ENCODE measurements at regions not wholly inside any gene's neighbourhood (a gene's known extent, or its start where the extent isn't known, plus 50 kb on each side); places are given as distances from the start of the nearest gene placed in this dataset.

DNA sequence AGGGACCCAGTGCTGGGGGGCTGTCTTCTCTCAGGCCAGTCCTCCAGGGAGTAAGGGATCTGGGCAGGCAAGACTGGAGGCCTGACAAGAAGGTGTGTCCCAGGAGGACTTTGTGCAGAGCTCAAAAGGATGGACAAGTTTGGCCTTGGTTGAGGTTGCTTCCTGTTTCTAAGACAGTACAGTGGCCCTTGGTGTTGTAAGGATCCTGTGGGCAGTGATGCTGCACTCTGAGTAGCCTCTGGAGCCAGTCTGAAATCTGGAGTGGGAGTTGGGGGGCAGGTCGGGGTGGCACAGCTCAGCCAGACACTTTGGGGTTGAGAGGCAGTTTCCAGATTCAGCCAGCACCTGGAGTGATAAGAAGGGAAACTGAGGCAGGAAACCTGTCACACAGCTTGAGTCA lies 139.2 kb upstream of the ZMIZ1 start:
- TF ChIP-seq, protein P1, sequence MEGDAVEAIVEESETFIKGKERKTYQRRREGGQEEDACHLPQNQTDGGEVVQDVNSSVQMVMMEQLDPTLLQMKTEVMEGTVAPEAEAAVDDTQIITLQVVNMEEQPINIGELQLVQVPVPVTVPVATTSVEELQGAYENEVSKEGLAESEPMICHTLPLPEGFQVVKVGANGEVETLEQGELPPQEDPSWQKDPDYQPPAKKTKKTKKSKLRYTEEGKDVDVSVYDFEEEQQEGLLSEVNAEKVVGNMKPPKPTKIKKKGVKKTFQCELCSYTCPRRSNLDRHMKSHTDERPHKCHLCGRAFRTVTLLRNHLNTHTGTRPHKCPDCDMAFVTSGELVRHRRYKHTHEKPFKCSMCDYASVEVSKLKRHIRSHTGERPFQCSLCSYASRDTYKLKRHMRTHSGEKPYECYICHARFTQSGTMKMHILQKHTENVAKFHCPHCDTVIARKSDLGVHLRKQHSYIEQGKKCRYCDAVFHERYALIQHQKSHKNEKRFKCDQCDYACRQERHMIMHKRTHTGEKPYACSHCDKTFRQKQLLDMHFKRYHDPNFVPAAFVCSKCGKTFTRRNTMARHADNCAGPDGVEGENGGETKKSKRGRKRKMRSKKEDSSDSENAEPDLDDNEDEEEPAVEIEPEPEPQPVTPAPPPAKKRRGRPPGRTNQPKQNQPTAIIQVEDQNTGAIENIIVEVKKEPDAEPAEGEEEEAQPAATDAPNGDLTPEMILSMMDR (IDR thresholded peaks at IDR 0.05; ENCODE audit: insufficient read depth, low read depth, low read length) = no peak
- no peak for DNase-seq (ENCODE audit: low read depth)
- H3K4me3 ChIP-seq (ENCODE audit: low read depth, low read length) = no peak overlapping the region

DNA sequence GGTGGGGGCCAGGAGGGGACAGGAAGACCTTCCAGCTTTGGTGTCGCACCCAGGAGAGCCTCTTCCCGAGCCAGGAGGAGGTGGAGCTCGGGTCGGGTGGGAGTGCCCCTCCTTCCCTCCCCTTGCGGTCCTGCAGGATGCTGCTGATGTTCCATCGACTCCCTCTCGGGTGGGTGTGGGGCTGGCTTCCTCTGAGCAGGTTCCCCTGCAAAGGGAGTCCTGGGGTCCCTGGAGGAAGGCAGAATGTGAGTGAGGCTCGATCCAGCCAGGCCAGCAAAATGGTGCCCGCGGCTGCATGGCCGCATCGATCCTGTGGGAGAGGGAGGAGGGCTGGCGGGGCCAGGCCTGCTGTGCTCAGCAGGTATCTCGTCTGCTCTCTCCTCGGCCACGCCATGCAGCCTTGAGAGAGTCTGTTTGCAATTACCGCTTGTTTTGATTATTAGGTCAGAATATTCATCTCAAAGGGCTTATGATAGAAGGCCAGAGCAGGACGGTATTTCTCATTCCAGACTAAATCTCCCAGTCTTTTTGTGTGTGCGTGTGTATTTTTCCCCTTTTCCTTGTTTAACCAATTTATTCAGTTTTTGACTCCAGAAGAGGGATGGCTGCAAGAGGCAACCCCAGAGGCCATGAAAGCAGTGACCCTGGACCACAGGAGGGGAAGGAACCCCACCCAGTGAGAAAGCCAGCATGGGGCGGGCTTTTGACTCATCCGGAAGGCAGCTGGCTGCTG lies 137.3 kb upstream of the ZMIZ1 start:
- TF ChIP-seq, protein P1 (IDR thresholded peaks at IDR 0.05; ENCODE audit: insufficient read depth, low read depth, low read length) = no peak
- no peak overlapping the region for H3K4me3 ChIP-seq (ENCODE audit: low read depth, low read length)
- peak; percentile 93 for DNase-seq (ENCODE audit: low read depth)

DNA sequence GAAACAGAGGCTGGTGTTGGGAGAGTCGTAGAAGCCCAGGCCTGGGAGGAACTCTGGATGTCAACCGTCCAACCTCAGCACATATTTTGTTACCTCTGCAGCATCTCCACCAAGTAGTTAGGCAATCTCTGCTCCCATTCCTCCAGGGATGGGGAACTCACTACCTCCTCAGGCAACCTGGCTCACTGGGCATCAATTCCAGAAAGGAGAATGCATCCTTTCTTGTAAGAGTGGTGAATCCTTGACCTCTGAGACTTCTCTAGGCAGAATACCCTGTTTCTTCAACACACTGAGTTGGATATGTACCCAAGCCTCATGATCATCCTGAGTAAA lies 136.7 kb upstream of the ZMIZ1 start:
- DNase-seq (ENCODE audit: low read depth) = no peak
- no peak overlapping the region for H3K4me3 ChIP-seq (ENCODE audit: low read depth, low read length)
- TF ChIP-seq, protein P1 (IDR thresholded peaks at IDR 0.05; ENCODE audit: insufficient read depth, low read depth, low read length) = no peak

DNA sequence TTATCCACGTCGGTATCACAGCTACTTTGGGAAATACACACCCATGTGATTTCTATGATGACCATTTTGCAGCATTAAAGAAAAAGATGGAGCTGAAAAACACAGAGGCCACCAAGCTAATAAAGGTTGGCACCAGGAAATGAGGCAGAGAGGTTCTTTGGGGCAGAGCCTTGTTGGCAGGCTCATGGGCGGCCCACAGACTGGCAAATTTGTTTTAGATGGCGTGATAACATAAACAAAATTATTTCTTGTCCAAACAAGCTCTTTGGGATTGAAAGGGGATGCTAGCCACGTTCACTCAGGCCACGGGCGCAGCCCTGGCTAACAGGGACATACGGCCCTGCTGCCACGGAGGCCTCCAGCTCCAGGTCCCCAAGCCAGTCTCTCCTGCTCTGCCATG lies 135.9 kb upstream of the ZMIZ1 start:
- H3K4me3 ChIP-seq (ENCODE audit: low read depth, low read length) = no peak overlapping the region
- DNase-seq (ENCODE audit: low read depth) = no peak
- TF ChIP-seq, protein P1 (IDR thresholded peaks at IDR 0.05; ENCODE audit: insufficient read depth, low read depth, low read length) = no peak

DNA sequence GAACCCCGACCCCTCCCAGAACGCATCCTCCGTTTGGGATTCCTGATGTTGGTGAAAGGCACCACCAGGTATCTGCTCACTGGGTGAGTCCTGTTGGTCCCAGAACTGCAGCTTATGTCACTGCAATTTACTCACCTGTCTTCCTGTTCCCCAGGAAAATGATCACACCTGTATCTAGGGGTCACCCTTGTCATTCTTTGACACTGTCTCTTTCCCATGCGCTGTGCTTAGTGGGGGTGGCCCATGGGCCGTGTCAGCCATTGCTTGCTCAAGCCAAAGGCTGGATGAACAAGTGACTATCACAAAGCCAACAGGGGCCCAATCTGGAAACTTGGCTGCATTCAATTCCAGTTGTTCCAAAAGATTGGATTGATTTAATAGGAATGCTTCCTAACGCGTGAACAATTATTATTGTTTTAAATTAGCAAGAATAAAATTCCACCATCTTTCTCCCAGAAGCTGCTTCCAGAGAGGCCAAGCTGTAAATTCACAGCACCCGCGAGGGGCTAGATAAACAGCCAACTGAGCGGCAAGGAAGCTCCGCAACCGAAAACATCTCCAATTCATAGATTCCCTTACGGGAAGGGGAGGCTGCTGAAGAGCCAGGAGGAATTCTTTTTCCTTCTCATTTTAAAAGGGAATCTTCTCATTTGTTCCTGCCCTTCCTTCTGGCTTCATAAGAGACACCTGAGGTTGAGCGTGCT lies 134.8 kb upstream of the ZMIZ1 start:
- no peak for DNase-seq (ENCODE audit: low read depth)
- H3K4me3 ChIP-seq (ENCODE audit: low read depth, low read length) = no peak overlapping the region
- TF ChIP-seq, protein P1 (IDR thresholded peaks at IDR 0.05; ENCODE audit: insufficient read depth, low read depth, low read length) = no peak

DNA sequence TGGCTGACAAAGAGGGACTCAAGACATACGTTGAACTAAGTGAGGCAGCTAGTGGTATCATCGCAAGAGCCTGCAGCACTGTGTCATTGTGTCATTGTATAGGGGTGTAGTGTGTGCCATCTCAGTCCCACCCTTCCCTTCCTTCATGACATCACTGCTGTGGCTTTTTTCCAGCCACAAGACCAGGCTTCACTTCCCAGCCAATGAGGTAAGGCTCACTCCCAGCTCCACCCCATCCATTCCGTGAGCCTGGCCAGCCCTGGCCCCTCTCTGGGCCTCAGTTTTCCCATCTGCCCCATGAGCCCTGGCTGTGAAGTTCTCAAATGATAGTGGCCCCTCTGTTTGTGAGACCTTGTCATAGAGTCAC lies 134.3 kb upstream of the ZMIZ1 start:
- no peak for DNase-seq (ENCODE audit: low read depth)
- TF ChIP-seq, protein P1 (IDR thresholded peaks at IDR 0.05; ENCODE audit: insufficient read depth, low read depth, low read length) = no peak
- H3K4me3 ChIP-seq (ENCODE audit: low read depth, low read length) = no peak overlapping the region

All from fibroblast of villous mesenchyme (primary cell).